K562 (cell line): ENCODE measurements at regions not wholly inside any gene's neighbourhood (a gene's known extent, or its start where the extent isn't known, plus 50 kb on each side); places are given as distances from the start of the nearest gene placed in this dataset.

Source experiments
- ATAC-seq: fragments of 200-7000 bp; cut with Tn5 transposase; 3 replicates; pipeline ENCODE4 v1.9.1; 2020; ENCODE audit warnings: moderate library complexity
- BruUV-seq: library from RNA; stranded (reverse); fragments of 400-500 nt; replicated peaks from 2 replicates; lab custom pipeline; 2021; lab: Mats Ljungman, UMichigan
- CTCF ChIA-PET: fragments of 300-600 bp; formaldehyde crosslinking; extraction: SDS; loops from one replicate; lab custom pipeline; 2021; ENCODE audit warnings: low intra/inter-chr PET ratio; lab: Yijun Ruan, JAX
- POLR2A ChIA-PET: fragments of 300-600, 350-650 bp; sonication (Branson Sonifier 250); formaldehyde crosslinking; extraction: SDS; loops from one replicate; lab custom pipeline; 2021; ENCODE audit warnings: antibody characterized with exemption, inconsistent platforms; lab: Yijun Ruan, JAX
- DNase-seq, 4 experiments: peaks; one replicate each; pipeline versions ENCODE4 v3.0.0 to v3.0.0-alpha.2; 2011 to 2018; ENCODE audit warnings: low spot score in 3 of 4, mixed read lengths in 3 of 4; ENCODE audit errors: extremely low read depth in 1 of 4
- FAIRE-seq: peaks from 2 replicates; lab custom pipeline; 2011; peaks lifted over from hg19 to GRCh38; lab: Jason Lieb, UNC
- H2AFZ ChIP-seq: 2 replicates; pipeline ENCODE4 v1.6.0; 2011; ENCODE audit warnings: low read depth, low read length, control low read depth, inconsistent platforms
- H3K27ac ChIP-seq: fragments of 200-600 bp; 3 replicates; pipeline ENCODE4 v1.8.0; 2011; ENCODE audit warnings: low read depth, mild to moderate bottlenecking, control low read depth, inconsistent platforms, low read length, moderate library complexity, mixed read lengths; ENCODE audit errors: extremely low read depth
- H3K27me3 ChIP-seq, 2 experiments: fragments of 300-600 bp in 1 of 2; 2 replicates in 1 of 2; 3 replicates in 1 of 2; pipeline versions ENCODE4 v1.6.0 to v1.8.0; 2011; ENCODE audit warnings: inconsistent platforms in 2 of 2, low read length in 2 of 2, mild to moderate bottlenecking in 1 of 2, mixed read lengths in 1 of 2, moderate library complexity in 1 of 2; ENCODE audit not compliant: control insufficient read depth in 2 of 2, insufficient read depth in 2 of 2
- H3K36me3 ChIP-seq: fragments of 300-600 bp; 3 replicates; pipeline ENCODE4 v1.8.0; 2011; ENCODE audit warnings: mild to moderate bottlenecking, low read length, inconsistent platforms; ENCODE audit not compliant: control insufficient read depth, insufficient read depth
- H3K4me1 ChIP-seq, 2 experiments: fragments of 200-600 bp in 1 of 2; replicated peaks in 1 of 2; 2 replicates in 1 of 2; 3 replicates in 1 of 2; pipeline versions ENCODE4 v1.5.1 to v1.8.0; 2011; ENCODE audit warnings: inconsistent platforms in 2 of 2, low read length in 2 of 2, mild to moderate bottlenecking in 1 of 2, mixed read lengths in 1 of 2, moderate library complexity in 1 of 2; ENCODE audit not compliant: control insufficient read depth in 2 of 2, insufficient read depth in 2 of 2
- H3K4me2 ChIP-seq: 2 replicates; pipeline ENCODE4 v1.6.1; 2011; ENCODE audit warnings: low read length, control low read depth, inconsistent platforms, mixed read lengths; ENCODE audit not compliant: insufficient read depth
- H3K4me3 ChIP-seq: fragments of 200-600 bp; sonication (generic), shearing (Covaris generic); 2 replicates; pipeline ENCODE4 v1.5.1; 2016; ENCODE audit warnings: control low read depth, inconsistent platforms
- H3K79me2 ChIP-seq: fragments of 200-600 bp; 3 replicates; pipeline ENCODE4 v1.8.0; 2011; ENCODE audit warnings: low read length, inconsistent platforms; ENCODE audit not compliant: control insufficient read depth, insufficient read depth
- H3K9ac ChIP-seq, 2 experiments: 2 replicates each; pipeline versions ENCODE4 v1.6.0 to v1.6.1; 2011; ENCODE audit warnings: low read depth in 2 of 2, low read length in 2 of 2, control low read depth in 1 of 2, inconsistent platforms in 1 of 2, mild to moderate bottlenecking in 1 of 2, mixed read lengths in 1 of 2; ENCODE audit not compliant: insufficient read depth in 1 of 2
- H3K9me1 ChIP-seq: one replicate; pipeline ENCODE4 v1.6.0; 2011; ENCODE audit warnings: inconsistent platforms, mild to moderate bottlenecking, low read length, moderate library complexity; ENCODE audit not compliant: control insufficient read depth, insufficient read depth
- H3K9me3 ChIP-seq: replicated peaks from 2 replicates; pipeline ENCODE4 v1.5.1; 2011; ENCODE audit warnings: low read depth, low read length, inconsistent platforms; ENCODE audit not compliant: control insufficient read depth, insufficient read depth
- H4K20me1 ChIP-seq: replicated peaks from 2 replicates; pipeline ENCODE4 v1.6.1; 2011; ENCODE audit warnings: low read length, inconsistent platforms, mixed read lengths; ENCODE audit not compliant: control insufficient read depth, insufficient read depth
- EHMT2 ChIP-seq: fragments of 450-650 bp; IDR thresholded peaks from 2 replicates; pipeline ENCODE4 v1.6.1; 2018; ENCODE audit warnings: antibody characterized with exemption
- ELF2 ChIP-seq: fragments of 250-450 bp; sonication (Bioruptor Pico); IDR thresholded peaks from 2 replicates; pipeline ENCODE4 v1.5.0; 2021; ENCODE audit warnings: mild to moderate bottlenecking
- FOSL1 ChIP-seq: fragments of 200-800 bp; sonication (Bioruptor generic); conservative IDR thresholded peaks from 2 replicates; pipeline ENCODE4 v1.6.1; 2016; ENCODE audit warnings: missing genetic modification characterization, missing compliant biosample characterization
- FOXK2 ChIP-seq, 2 experiments: fragments of 450-650 bp; IDR thresholded peaks in 1 of 2; conservative IDR thresholded peaks in 1 of 2; 2 replicates each; pipeline ENCODE4 v1.6.1; 2016; ENCODE audit warnings: low read depth in 2 of 2, mild to moderate bottlenecking in 1 of 2
- GABPA ChIP-seq: fragments of 200-800 bp; sonication (Bioruptor generic); conservative IDR thresholded peaks from 2 replicates; pipeline ENCODE4 v1.6.1; 2016; ENCODE audit warnings: low read depth, missing genetic modification characterization, missing compliant biosample characterization
- HMG20B ChIP-seq: fragments of 250-450 bp; sonication (Bioruptor Pico); IDR thresholded peaks from 2 replicates; pipeline ENCODE4 v1.5.0; 2021; ENCODE audit warnings: mild to moderate bottlenecking
- JUNB ChIP-seq: fragments of 450-650 bp; formaldehyde crosslinking; conservative IDR thresholded peaks from 2 replicates; pipeline ENCODE4 v1.4.0; 2020; ENCODE audit warnings: mild to moderate bottlenecking
- NR3C1 ChIP-seq: sonication (generic); formaldehyde crosslinking; IDR thresholded peaks from 2 replicates; pipeline ENCODE4 v1.8.1; 2022; ENCODE audit warnings: missing genetic modification reagents
- RHOXF2B ChIP-seq: fragments of 250-450 bp; sonication (Bioruptor Pico); conservative IDR thresholded peaks from 2 replicates; pipeline ENCODE4 v1.5.1; 2021
- SMAD1 ChIP-seq: fragments of 150-350 bp; IDR thresholded peaks from 2 replicates; pipeline ENCODE4 v1.6.1; 2014; ENCODE audit warnings: low read length, low read depth; ENCODE audit not compliant: partially characterized antibody
- ZKSCAN1 ChIP-seq: fragments of 150-350 bp; IDR thresholded peaks from 2 replicates; pipeline ENCODE4 v1.6.1; 2016; ENCODE audit warnings: low read depth, low read length
- ZNF239 ChIP-seq: fragments of 250-450 bp; sonication (Bioruptor Pico); IDR thresholded peaks from 2 replicates; pipeline ENCODE4 v1.4.0; 2020; ENCODE audit warnings: mild to moderate bottlenecking
- ZNF384 ChIP-seq: IDR thresholded peaks from 2 replicates; pipeline ENCODE4 v1.6.1; 2012; ENCODE audit warnings: low read depth, low read length, improper control_type of control experiment
- ZNF780A ChIP-seq: fragments of 250-450 bp; sonication (Bioruptor Pico); IDR thresholded peaks from 2 replicates; pipeline ENCODE4 v1.5.0; 2021; ENCODE audit warnings: mild to moderate bottlenecking
- WGBS: fragments of 100-300 bp; shearing (Covaris generic); methylation state at CpG from one replicate; pipeline ENCODE4 v1.1.6; 2016; ENCODE audit warnings: low coverage, mixed read lengths; ENCODE audit not compliant: insufficient coverage; ENCODE audit errors: missing lambda C conversion rate; 5-methylcytosine and 5-hydroxymethylcytosine counted together
- in situ Hi-C: fragments of 300-500 bp; cut with MboI; formaldehyde crosslinking; loops from 4 replicates; pipeline ENCODE4 v1.15.0; 2018; ENCODE audit warnings: inconsistent platforms, mixed read lengths
- intact Hi-C: fragments of 100-400 bp; cut with micrococcal nuclease; formaldehyde crosslinking; loops from 2 replicates; pipeline ENCODE4 v1.14.2; 2022
- TF ChIP-seq, protein P1 (sequence below), 3 experiments: fragments of 200-800 bp in 1 of 3; sonication (Bioruptor generic) in 1 of 3; sonication (generic) in 1 of 3; formaldehyde crosslinking in 1 of 3; IDR thresholded peaks; 2 replicates each; pipeline versions ENCODE4 v1.6.1 to v1.8.0; 2016 to 2022; ENCODE audit warnings: mild to moderate bottlenecking in 2 of 3, missing compliant biosample characterization in 2 of 3, missing genetic modification characterization in 2 of 3, missing genetic modification reagents in 1 of 3
- TF ChIP-seq, protein P2 (sequence below): fragments of 450-650 bp; conservative IDR thresholded peaks from 2 replicates; pipeline ENCODE4 v1.6.1; 2016; ENCODE audit warnings: missing genetic modification characterization, low read depth, mild to moderate bottlenecking, control low read depth, missing compliant biosample characterization
- TF ChIP-seq, protein P3 (sequence below): sonication (generic); formaldehyde crosslinking; IDR thresholded peaks from 2 replicates; pipeline ENCODE4 v1.8.0; 2022; ENCODE audit warnings: mild to moderate bottlenecking, missing genetic modification reagents
- TF ChIP-seq, protein P4 (sequence below): fragments of 450-650 bp; formaldehyde crosslinking; IDR thresholded peaks from 2 replicates; pipeline ENCODE4 v1.4.0; 2020; ENCODE audit warnings: mild to moderate bottlenecking, moderate library complexity

DNA sequence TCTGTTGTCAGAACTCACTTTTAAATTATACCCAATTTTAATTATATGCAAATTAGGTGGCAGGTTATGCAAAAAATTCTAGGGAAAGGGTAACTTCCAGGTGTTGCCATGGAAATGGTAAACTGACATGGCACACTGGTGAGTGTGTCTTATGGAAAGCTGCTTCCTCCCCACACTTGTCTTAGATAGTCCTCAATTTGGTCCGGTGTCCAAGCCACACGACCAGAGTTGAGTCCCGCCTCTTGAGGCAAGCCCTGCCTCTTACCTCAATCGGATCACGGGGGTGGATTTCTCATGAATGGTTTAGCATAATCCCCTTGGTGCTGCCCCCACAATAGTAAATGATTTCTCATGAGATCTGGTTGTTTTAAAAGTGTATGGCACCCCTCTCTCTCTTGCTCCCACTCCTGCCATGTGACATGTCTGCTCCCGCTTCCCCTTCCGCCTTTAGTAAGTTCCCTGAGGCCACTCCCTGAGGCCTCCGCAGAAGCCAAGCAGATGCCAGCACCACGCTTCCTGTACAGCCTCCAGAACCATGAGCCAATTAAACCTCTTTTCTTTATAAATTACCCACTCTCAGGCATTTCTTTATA lies 74.9 kb downstream of the MATN1 start:
- Histone ChIP-seq H3K27me3 (peaks cover 17 to 43% of the 10 kb centered on the region in 2 experiments; a peak in 4 of 5 replicates), H3K9ac (no peak overlapping the region), H3K27ac (no peak overlapping the region), H3K9me1 (peaks cover 2% of the 10 kb centered on the region), H4K20me1 (no peaks in the 10 kb centered on the region; the same call in 1 of the 2 replicates), H3K79me2 (no peaks in the 10 kb centered on the region), H3K4me1 (no peaks in the 10 kb centered on the region), H3K4me2 (no peak overlapping the region), H3K4me3 (no peak overlapping the region), H2AFZ (peak overlapping the region; percentile 25; the same call in 1 of the 2 replicates), H3K36me3 (no peaks in the 10 kb centered on the region), H3K9me3 (no peaks in the 10 kb centered on the region)
- 7% methylated on average over 9 of the region's 9 CpGs for WGBS
- BruUV-seq, result no TSS peak
- DNase-seq (no peak), FAIRE-seq (no peak), ATAC-seq (peak; percentile 22; the same call in 1 of the 3 replicates)
- POLR2A ChIA-PET, result interaction anchor here (1.0 kb wide), 1 partner anchor 11 kb away, joined by 3 read pairs; no protein-coding TSS in a partner anchor
- in situ Hi-C loops, result no loop called here
- CTCF ChIA-PET, result no interaction called here
- intact Hi-C loops, result no loop called here
- TF ChIP-seq FOSL1, result no peak
- no peak for TF ChIP-seq EHMT2
- TF ChIP-seq FOXK2 (conservative IDR thresholded peaks at IDR 0.05 in 1 of 2, IDR thresholded peaks at IDR 0.05 in 1 of 2; ENCODE audit: low read depth in 2 of 2), result no peak
- TF ChIP-seq JUNB (CRISPR knock-in tag), result no peak
- TF ChIP-seq HMG20B (CRISPR knock-in tag), result no peak
- TF ChIP-seq, protein P1, sequence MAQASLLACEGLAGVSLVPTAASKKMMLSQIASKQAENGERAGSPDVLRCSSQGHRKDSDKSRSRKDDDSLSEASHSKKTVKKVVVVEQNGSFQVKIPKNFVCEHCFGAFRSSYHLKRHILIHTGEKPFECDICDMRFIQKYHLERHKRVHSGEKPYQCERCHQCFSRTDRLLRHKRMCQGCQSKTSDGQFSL (CRISPR knock-in tag; IDR thresholded peaks at IDR 0.05), result no peak
- TF ChIP-seq, protein P1 (tag; IDR thresholded peaks at IDR 0.05), result no peak
- TF ChIP-seq RHOXF2B (CRISPR knock-in tag), result no peak
- no peak for TF ChIP-seq ELF2 (CRISPR knock-in tag)
- no peak for TF ChIP-seq GABPA (tag)
- TF ChIP-seq ZKSCAN1, result no peak
- no peak for TF ChIP-seq ZNF384
- TF ChIP-seq, protein P2, sequence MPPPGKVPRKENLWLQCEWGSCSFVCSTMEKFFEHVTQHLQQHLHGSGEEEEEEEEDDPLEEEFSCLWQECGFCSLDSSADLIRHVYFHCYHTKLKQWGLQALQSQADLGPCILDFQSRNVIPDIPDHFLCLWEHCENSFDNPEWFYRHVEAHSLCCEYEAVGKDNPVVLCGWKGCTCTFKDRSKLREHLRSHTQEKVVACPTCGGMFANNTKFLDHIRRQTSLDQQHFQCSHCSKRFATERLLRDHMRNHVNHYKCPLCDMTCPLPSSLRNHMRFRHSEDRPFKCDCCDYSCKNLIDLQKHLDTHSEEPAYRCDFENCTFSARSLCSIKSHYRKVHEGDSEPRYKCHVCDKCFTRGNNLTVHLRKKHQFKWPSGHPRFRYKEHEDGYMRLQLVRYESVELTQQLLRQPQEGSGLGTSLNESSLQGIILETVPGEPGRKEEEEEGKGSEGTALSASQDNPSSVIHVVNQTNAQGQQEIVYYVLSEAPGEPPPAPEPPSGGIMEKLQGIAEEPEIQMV, result peak; percentile 92
- no peak for TF ChIP-seq SMAD1
- no peak for TF ChIP-seq ZNF239 (CRISPR knock-in tag)
- TF ChIP-seq, protein P3, sequence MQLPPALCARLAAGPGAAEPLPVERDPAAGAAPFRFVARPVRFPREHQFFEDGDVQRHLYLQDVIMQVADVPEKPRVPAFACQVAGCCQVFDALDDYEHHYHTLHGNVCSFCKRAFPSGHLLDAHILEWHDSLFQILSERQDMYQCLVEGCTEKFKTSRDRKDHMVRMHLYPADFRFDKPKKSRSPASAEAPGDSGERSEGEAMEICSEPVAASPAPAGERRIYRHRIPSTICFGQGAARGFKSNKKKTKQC (CRISPR knock-in tag), result no peak
- TF ChIP-seq, protein P4, sequence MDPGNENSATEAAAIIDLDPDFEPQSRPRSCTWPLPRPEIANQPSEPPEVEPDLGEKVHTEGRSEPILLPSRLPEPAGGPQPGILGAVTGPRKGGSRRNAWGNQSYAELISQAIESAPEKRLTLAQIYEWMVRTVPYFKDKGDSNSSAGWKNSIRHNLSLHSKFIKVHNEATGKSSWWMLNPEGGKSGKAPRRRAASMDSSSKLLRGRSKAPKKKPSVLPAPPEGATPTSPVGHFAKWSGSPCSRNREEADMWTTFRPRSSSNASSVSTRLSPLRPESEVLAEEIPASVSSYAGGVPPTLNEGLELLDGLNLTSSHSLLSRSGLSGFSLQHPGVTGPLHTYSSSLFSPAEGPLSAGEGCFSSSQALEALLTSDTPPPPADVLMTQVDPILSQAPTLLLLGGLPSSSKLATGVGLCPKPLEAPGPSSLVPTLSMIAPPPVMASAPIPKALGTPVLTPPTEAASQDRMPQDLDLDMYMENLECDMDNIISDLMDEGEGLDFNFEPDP (CRISPR knock-in tag), result no peak
- no peak for TF ChIP-seq ZNF780A
- no peak for TF ChIP-seq NR3C1 (CRISPR knock-in tag)
